GM21423 (cell line): ENCODE measurements at regions not wholly inside any gene's neighbourhood (a gene's known extent, or its start where the extent isn't known, plus 50 kb on each side); places are given as distances from the start of the nearest gene placed in this dataset.
A peak's percentile ranks its signal among the peaks of the same experiment; 100 is the strongest.

ENCODE experiments used
- ATAC-seq: cut with Tn5 transposase; IDR thresholded peaks from one replicate; pipeline ENCODE4 v1.9.1; 2021; ENCODE audit warnings: mild to moderate bottlenecking, moderate library complexity; ENCODE audit not compliant: unreplicated experiment

- ATAC-seq: no peak
Observed at GRCh38 chrY:21169821-21170220, 341.3 kb upstream of the RBMY1B start.

GRCh38 chrY:21174697-21175463, 336.3 kb upstream of the RBMY1B start:
- no peak for ATAC-seq

GRCh38 chrY:21175505-21175904, 335.6 kb upstream of the RBMY1B start:
- ATAC-seq: no peak

- ATAC-seq: no peak
Observed at GRCh38 chrY:21177306-21177800, 333.8 kb upstream of the RBMY1B start.

GRCh38 chrY:21178281-21178680, 332.9 kb upstream of the RBMY1B start:
- no peak for ATAC-seq

- no peak for ATAC-seq
Observed at GRCh38 chrY:21180921-21181320, 330.2 kb upstream of the RBMY1B start.

GRCh38 chrY:21184271-21184670, 326.9 kb upstream of the RBMY1B start:
- ATAC-seq: no peak

- no peak for ATAC-seq
Observed at GRCh38 chrY:21185419-21186105, 325.6 kb upstream of the RBMY1B start.

GRCh38 chrY:21192694-21193093, 318.4 kb upstream of the RBMY1B start:
- no peak for ATAC-seq

GRCh38 chrY:21200246-21200645, 310.9 kb upstream of the RBMY1B start:
- ATAC-seq: no peak

- ATAC-seq: peak; percentile 93
Observed at GRCh38 chrY:21227849-21228248, 283.3 kb upstream of the RBMY1B start.

GRCh38 chrY:21240221-21240620, 270.9 kb upstream of the RBMY1B start:
- peak; percentile 98 for ATAC-seq

GRCh38 chrY:21240662-21241310, 270.4 kb upstream of the RBMY1B start:
- no peak for ATAC-seq

- no peak for ATAC-seq
Observed at GRCh38 chrY:21242793-21243192, 268.3 kb upstream of the RBMY1B start.

GRCh38 chrY:21246780-21247179, 264.4 kb upstream of the RBMY1B start:
- ATAC-seq: peak; percentile 43

GRCh38 chrY:21248591-21248990, 262.5 kb upstream of the RBMY1B start:
- no peak for ATAC-seq

- no peak for ATAC-seq
Observed at GRCh38 chrY:21253455-21254248, 257.5 kb upstream of the RBMY1B start.

GRCh38 chrY:21254476-21254875, 256.7 kb upstream of the RBMY1B start:
- no peak for ATAC-seq

GRCh38 chrY:21256820-21257219, 254.3 kb upstream of the RBMY1B start:
- ATAC-seq: peak; percentile 82

GRCh38 chrY:21259707-21260106, 251.4 kb upstream of the RBMY1B start:
- ATAC-seq: no peak

GRCh38 chrY:21260325-21260724, 250.8 kb upstream of the RBMY1B start:
- no peak for ATAC-seq
